HCT116 (cell line): ENCODE measurements at regions not wholly inside any gene's neighbourhood (a gene's known extent, or its start where the extent isn't known, plus 50 kb on each side); places are given as distances from the start of the nearest gene placed in this dataset.

Experiments used
- ATAC-seq: fragments of 200-7000 bp; cut with Tn5 transposase; 2 replicates; pipeline ENCODE4 v1.9.1; 2020; ENCODE audit warnings: mild to moderate bottlenecking, moderate library complexity
- BruUV-seq: library from RNA; stranded (reverse); fragments of 400-500 nt; replicated peaks from 2 replicates; lab custom pipeline; 2021; lab: Mats Ljungman, UMichigan
- CTCF ChIA-PET: fragments of 300-600 bp; sonication (Branson Sonifier 250); formaldehyde crosslinking; loops from one replicate; lab custom pipeline; 2021; ENCODE audit warnings: antibody characterized with exemption; lab: Charles Lee
- POLR2A ChIA-PET: fragments of 300-600, 350-600 bp; sonication (Branson Sonifier 250); formaldehyde crosslinking; loops from one replicate; lab custom pipeline; 2021; ENCODE audit warnings: antibody characterized with exemption; lab: Charles Lee
- RAD21 ChIA-PET, 2 experiments: fragments of 300-600 bp; sonication (Branson Sonifier 250); formaldehyde crosslinking; loops; one replicate each; lab custom pipeline; 2023; ENCODE audit warnings: low total read pairs in 2 of 2; ENCODE audit not compliant: uncharacterized antibody in 2 of 2, unreplicated experiment in 2 of 2, low non-redundant PET in 1 of 2; lab: Charles Lee
- DNase-seq: peaks from one replicate; pipeline ENCODE4 v3.0.0-alpha.2; 2010; ENCODE audit warnings: low read depth, low spot score
- H2AFZ ChIP-seq: fragments of 200-600 bp; shearing (Covaris generic), sonication (generic); 2 replicates; pipeline ENCODE4 v1.6.1; 2017; ENCODE audit warnings: low read depth, mixed run types, mixed read lengths, antibody characterized with exemption, low read length; ENCODE audit not compliant: poor library complexity, severe bottlenecking
- H3K27ac ChIP-seq: 2 replicates; pipeline ENCODE4 v1.5.1; 2012; ENCODE audit warnings: low read depth, low read length
- H3K27me3 ChIP-seq: fragments of 200-600 bp; sonication (generic); 2 replicates; pipeline ENCODE4 v1.6.1; 2016; ENCODE audit warnings: mixed run types, low read length, mixed read lengths; ENCODE audit not compliant: insufficient read depth
- H3K36me3 ChIP-seq, 2 experiments: fragments of 200-500 bp in 1 of 2; fragments of 200-600 bp in 1 of 2; sonication (Bioruptor generic) in 1 of 2; sonication (generic) in 1 of 2; 2 replicates each; pipeline versions ENCODE4 v1.5.1 to v1.6.1; 2014 to 2016; ENCODE audit warnings: low read length in 2 of 2, inconsistent platforms in 1 of 2, mixed read lengths in 1 of 2, mixed run types in 1 of 2; ENCODE audit not compliant: insufficient read depth in 2 of 2, control insufficient read depth in 1 of 2
- H3K4me1 ChIP-seq, 2 experiments: fragments of 200-600 bp in 1 of 2; sonication (generic) in 1 of 2; 2 replicates each; pipeline versions ENCODE4 v1.5.1 to v1.6.1; 2012 to 2017; ENCODE audit warnings: low read length in 2 of 2, inconsistent platforms in 1 of 2, mild to moderate bottlenecking in 1 of 2, mixed read lengths in 1 of 2, mixed run types in 1 of 2, moderate library complexity in 1 of 2; ENCODE audit not compliant: insufficient read depth in 2 of 2, control insufficient read depth in 1 of 2
- H3K4me2 ChIP-seq: fragments of 200-600 bp; sonication (generic); 2 replicates; pipeline ENCODE4 v1.6.1; 2017; ENCODE audit warnings: mixed run types, low read length, mixed read lengths
- H3K4me3 ChIP-seq, 2 experiments: fragments of 200-600 bp in 1 of 2; sonication (generic) in 1 of 2; replicated peaks in 1 of 2; 2 replicates each; pipeline ENCODE4 v1.5.1; 2011 to 2016; ENCODE audit warnings: low read length in 2 of 2, control low read depth in 1 of 2, low read depth in 1 of 2, mild to moderate bottlenecking in 1 of 2, mixed read lengths in 1 of 2, mixed run types in 1 of 2
- H3K79me2 ChIP-seq: fragments of 200-600 bp; sonication (generic); 2 replicates; pipeline ENCODE4 v1.6.1; 2017; ENCODE audit warnings: mild to moderate bottlenecking, mixed run types, low read length, moderate library complexity, mixed read lengths; ENCODE audit not compliant: insufficient read depth
- H3K9ac ChIP-seq: fragments of 200-600 bp; sonication (generic); 2 replicates; pipeline ENCODE4 v1.6.1; 2016; ENCODE audit warnings: low read length, mixed read lengths
- H3K9me2 ChIP-seq: fragments of 200-600 bp; sonication (generic), shearing (Covaris generic); 2 replicates; pipeline ENCODE4 v1.6.1; 2017; ENCODE audit warnings: mixed run types, mild to moderate bottlenecking, moderate library complexity; ENCODE audit not compliant: insufficient read depth
- H3K9me3 ChIP-seq, 2 experiments: fragments of 200-500 bp in 1 of 2; fragments of 200-600 bp in 1 of 2; sonication (Bioruptor generic) in 1 of 2; sonication (generic) in 1 of 2; 2 replicates each; pipeline ENCODE4 v1.6.1; 2014 to 2017; ENCODE audit warnings: low read length in 2 of 2, mixed read lengths in 2 of 2, inconsistent platforms in 1 of 2, low read depth in 1 of 2, mild to moderate bottlenecking in 1 of 2, mixed run types in 1 of 2, moderate library complexity in 1 of 2; ENCODE audit not compliant: control insufficient read depth in 1 of 2, insufficient read depth in 1 of 2
- H4K20me1 ChIP-seq: fragments of 200-600 bp; sonication (generic), shearing (Covaris generic); 2 replicates; pipeline ENCODE4 v1.6.1; 2017; ENCODE audit warnings: mixed run types, mild to moderate bottlenecking, moderate library complexity; ENCODE audit not compliant: insufficient read depth
- CEBPB ChIP-seq: IDR thresholded peaks from 2 replicates; pipeline ENCODE4 v1.6.1; 2012; ENCODE audit warnings: low read depth
- EGR1 ChIP-seq: IDR thresholded peaks from 2 replicates; pipeline ENCODE4 v1.6.1; 2012; ENCODE audit warnings: low read depth
- ELF1 ChIP-seq: IDR thresholded peaks from 2 replicates; pipeline ENCODE4 v1.6.1; 2012; ENCODE audit warnings: low read depth, borderline replicate concordance
- EZH2 ChIP-seq: fragments of 200-600 bp; sonication (generic); IDR thresholded peaks from 2 replicates; pipeline ENCODE4 v1.6.1; 2017; ENCODE audit warnings: antibody characterized with exemption, mixed run types
- EZH2phosphoT487 ChIP-seq: fragments of 200-600 bp; IDR thresholded peaks from 2 replicates; pipeline ENCODE4 v1.6.1; 2018; ENCODE audit warnings: antibody characterized with exemption, borderline replicate concordance
- FOSL1 ChIP-seq: IDR thresholded peaks from 2 replicates; pipeline ENCODE4 v1.6.1; 2012; ENCODE audit warnings: low read depth
- JUND ChIP-seq: IDR thresholded peaks from 2 replicates; pipeline ENCODE4 v1.6.1; 2012
- POLR2A ChIP-seq: IDR thresholded peaks from 2 replicates; pipeline ENCODE4 v1.7.0; 2011; ENCODE audit warnings: borderline replicate concordance; ENCODE audit not compliant: insufficient read depth, insufficient read length; ENCODE audit errors: extremely low read depth
- POLR2AphosphoS5 ChIP-seq: IDR thresholded peaks from 2 replicates; pipeline ENCODE4 v1.6.1; 2011; ENCODE audit warnings: mild to moderate bottlenecking, low read depth, low read length, moderate library complexity
- RAD21 ChIP-seq: IDR thresholded peaks from 2 replicates; pipeline ENCODE4 v1.6.1; 2012; ENCODE audit warnings: low read depth, mild to moderate bottlenecking
- SIN3A ChIP-seq: IDR thresholded peaks from 2 replicates; pipeline ENCODE4 v1.6.1; 2012; ENCODE audit warnings: low read depth
- SP1 ChIP-seq: IDR thresholded peaks from 2 replicates; pipeline ENCODE4 v1.6.1; 2012; ENCODE audit warnings: low read depth
- SRF ChIP-seq: IDR thresholded peaks from 2 replicates; pipeline ENCODE4 v1.6.1; 2012; ENCODE audit warnings: low read depth
- ZFX ChIP-seq: fragments of 450-650 bp; IDR thresholded peaks from 2 replicates; pipeline ENCODE4 v1.6.1; 2017
- ZNF274 ChIP-seq: fragments of 200-500 bp; sonication (Bioruptor generic); IDR thresholded peaks from 2 replicates; pipeline ENCODE4 v1.6.1; 2014; ENCODE audit warnings: mild to moderate bottlenecking, low read depth, low read length, inconsistent platforms
- intact Hi-C: fragments of 100-400 bp; cut with micrococcal nuclease; formaldehyde crosslinking; loops from 2 replicates; pipeline ENCODE4 v1.10.0; 2022
- TF ChIP-seq, protein P1 (sequence below): IDR thresholded peaks from 2 replicates; pipeline ENCODE4 v1.6.1; 2012
- TF ChIP-seq, protein P2 (sequence below): IDR thresholded peaks from 2 replicates; pipeline ENCODE4 v1.6.1; 2012; ENCODE audit warnings: low read depth
- TF ChIP-seq, protein P3 (sequence below), 3 experiments: fragments of 200-600 bp in 1 of 3; sonication (generic) in 1 of 3; IDR thresholded peaks in 2 of 3; conservative IDR thresholded peaks in 1 of 3; 2 replicates each; pipeline ENCODE4 v1.5.1; 2012 to 2017; ENCODE audit warnings: low read depth in 2 of 3, low read length in 2 of 3, antibody characterized with exemption in 1 of 3, borderline replicate concordance in 1 of 3, control low read depth in 1 of 3, mild to moderate bottlenecking in 1 of 3, mixed read lengths in 1 of 3, mixed run types in 1 of 3, moderate library complexity in 1 of 3; ENCODE audit not compliant: insufficient read depth in 1 of 3
- TF ChIP-seq, protein P4 (sequence below): IDR thresholded peaks from 2 replicates; pipeline ENCODE4 v1.6.1; 2011; ENCODE audit warnings: mild to moderate bottlenecking, low read length, moderate library complexity; ENCODE audit not compliant: insufficient replicate concordance; ENCODE audit errors: extremely low read depth

DNA sequence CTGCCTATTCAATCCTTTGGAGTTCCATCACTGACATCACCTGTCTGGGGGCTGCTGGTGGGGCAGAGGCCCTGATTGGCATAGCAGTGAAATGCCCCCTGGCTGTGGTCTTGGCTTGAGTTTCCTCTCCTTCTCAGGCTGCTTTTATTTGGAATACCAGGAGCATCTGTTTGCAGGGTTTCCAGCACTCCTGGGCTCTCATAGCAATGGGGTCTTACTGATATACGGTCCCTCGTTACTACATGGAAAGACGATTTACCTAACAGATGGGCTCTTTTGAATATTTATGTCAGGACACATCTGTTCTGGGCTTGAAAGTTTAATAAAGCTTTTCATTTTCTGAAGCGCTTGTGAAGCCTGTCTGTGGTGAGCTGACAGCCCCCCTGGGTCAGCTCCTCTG, 230.3 kb downstream of the SLC4A3 start:
- CTCF ChIA-PET = no interaction called here
- BruUV-seq = no TSS peak

More for the DNA sequence above, 230.3 kb downstream of the SLC4A3 start:
- ATAC-seq (no peak), DNase-seq (no peak)
- RAD21 ChIA-PET = no interaction called here
- Histone ChIP-seq H3K27ac (no peak overlapping the region), H3K27me3 (no peaks in the 10 kb centered on the region), H3K4me2 (no peak overlapping the region), H3K79me2 (no peaks in the 10 kb centered on the region; the same call in 1 of the 2 replicates), H3K4me1 (no peaks in the 10 kb centered on the region), H3K9ac (no peak overlapping the region), H2AFZ (no peak overlapping the region), H3K36me3 (peaks cover 6 to 17% of the 10 kb centered on the region in 2 experiments; a peak in 2 of 4 replicates)
- POLR2A ChIA-PET = no interaction called here
- TF ChIP-seq, protein P1, sequence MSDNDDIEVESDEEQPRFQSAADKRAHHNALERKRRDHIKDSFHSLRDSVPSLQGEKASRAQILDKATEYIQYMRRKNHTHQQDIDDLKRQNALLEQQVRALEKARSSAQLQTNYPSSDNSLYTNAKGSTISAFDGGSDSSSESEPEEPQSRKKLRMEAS = no peak
- TF ChIP-seq EZH2phosphoT487 (no peak), SIN3A (no peak), EZH2 (no peak), POLR2AphosphoS5 (no peak), RAD21 (no peak), SP1 (no peak), ZNF274 (no peak), CEBPB (no peak), EGR1 (no peak), POLR2A (no peak), FOSL1 (no peak), ZFX (no peak), SRF (no peak), ELF1 (no peak), JUND (no peak)
- TF ChIP-seq, protein P2, sequence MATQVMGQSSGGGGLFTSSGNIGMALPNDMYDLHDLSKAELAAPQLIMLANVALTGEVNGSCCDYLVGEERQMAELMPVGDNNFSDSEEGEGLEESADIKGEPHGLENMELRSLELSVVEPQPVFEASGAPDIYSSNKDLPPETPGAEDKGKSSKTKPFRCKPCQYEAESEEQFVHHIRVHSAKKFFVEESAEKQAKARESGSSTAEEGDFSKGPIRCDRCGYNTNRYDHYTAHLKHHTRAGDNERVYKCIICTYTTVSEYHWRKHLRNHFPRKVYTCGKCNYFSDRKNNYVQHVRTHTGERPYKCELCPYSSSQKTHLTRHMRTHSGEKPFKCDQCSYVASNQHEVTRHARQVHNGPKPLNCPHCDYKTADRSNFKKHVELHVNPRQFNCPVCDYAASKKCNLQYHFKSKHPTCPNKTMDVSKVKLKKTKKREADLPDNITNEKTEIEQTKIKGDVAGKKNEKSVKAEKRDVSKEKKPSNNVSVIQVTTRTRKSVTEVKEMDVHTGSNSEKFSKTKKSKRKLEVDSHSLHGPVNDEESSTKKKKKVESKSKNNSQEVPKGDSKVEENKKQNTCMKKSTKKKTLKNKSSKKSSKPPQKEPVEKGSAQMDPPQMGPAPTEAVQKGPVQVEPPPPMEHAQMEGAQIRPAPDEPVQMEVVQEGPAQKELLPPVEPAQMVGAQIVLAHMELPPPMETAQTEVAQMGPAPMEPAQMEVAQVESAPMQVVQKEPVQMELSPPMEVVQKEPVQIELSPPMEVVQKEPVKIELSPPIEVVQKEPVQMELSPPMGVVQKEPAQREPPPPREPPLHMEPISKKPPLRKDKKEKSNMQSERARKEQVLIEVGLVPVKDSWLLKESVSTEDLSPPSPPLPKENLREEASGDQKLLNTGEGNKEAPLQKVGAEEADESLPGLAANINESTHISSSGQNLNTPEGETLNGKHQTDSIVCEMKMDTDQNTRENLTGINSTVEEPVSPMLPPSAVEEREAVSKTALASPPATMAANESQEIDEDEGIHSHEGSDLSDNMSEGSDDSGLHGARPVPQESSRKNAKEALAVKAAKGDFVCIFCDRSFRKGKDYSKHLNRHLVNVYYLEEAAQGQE = no peak
- TF ChIP-seq, protein P3, sequence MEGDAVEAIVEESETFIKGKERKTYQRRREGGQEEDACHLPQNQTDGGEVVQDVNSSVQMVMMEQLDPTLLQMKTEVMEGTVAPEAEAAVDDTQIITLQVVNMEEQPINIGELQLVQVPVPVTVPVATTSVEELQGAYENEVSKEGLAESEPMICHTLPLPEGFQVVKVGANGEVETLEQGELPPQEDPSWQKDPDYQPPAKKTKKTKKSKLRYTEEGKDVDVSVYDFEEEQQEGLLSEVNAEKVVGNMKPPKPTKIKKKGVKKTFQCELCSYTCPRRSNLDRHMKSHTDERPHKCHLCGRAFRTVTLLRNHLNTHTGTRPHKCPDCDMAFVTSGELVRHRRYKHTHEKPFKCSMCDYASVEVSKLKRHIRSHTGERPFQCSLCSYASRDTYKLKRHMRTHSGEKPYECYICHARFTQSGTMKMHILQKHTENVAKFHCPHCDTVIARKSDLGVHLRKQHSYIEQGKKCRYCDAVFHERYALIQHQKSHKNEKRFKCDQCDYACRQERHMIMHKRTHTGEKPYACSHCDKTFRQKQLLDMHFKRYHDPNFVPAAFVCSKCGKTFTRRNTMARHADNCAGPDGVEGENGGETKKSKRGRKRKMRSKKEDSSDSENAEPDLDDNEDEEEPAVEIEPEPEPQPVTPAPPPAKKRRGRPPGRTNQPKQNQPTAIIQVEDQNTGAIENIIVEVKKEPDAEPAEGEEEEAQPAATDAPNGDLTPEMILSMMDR (IDR thresholded peaks at IDR 0.05 in 2 of 3, conservative IDR thresholded peaks at IDR 0.05 in 1 of 3; ENCODE audit: borderline replicate concordance in 1 of 3, insufficient read depth in 1 of 3, low read depth in 2 of 3, low read length in 2 of 3) = no peak
- TF ChIP-seq, protein P4, sequence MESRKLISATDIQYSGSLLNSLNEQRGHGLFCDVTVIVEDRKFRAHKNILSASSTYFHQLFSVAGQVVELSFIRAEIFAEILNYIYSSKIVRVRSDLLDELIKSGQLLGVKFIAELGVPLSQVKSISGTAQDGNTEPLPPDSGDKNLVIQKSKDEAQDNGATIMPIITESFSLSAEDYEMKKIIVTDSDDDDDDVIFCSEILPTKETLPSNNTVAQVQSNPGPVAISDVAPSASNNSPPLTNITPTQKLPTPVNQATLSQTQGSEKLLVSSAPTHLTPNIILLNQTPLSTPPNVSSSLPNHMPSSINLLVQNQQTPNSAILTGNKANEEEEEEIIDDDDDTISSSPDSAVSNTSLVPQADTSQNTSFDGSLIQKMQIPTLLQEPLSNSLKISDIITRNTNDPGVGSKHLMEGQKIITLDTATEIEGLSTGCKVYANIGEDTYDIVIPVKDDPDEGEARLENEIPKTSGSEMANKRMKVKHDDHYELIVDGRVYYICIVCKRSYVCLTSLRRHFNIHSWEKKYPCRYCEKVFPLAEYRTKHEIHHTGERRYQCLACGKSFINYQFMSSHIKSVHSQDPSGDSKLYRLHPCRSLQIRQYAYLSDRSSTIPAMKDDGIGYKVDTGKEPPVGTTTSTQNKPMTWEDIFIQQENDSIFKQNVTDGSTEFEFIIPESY = no peak
- TF ChIP-seq, all 23 proteins: peak for 0
- H4K20me1 ChIP-seq = peaks cover 4% of the 10 kb centered on the region; the same call in 1 of the 2 replicates
- intact Hi-C loops = no loop called here
- no peaks in the 10 kb centered on the region for H3K9me3 ChIP-seq
- H3K9me2 ChIP-seq = no peaks in the 10 kb centered on the region
- H3K4me3 ChIP-seq = no peak overlapping the region
